Thoracic aorta (tissue), 2 donors: ENCODE measurements at regions not wholly inside any gene's neighbourhood (a gene's known extent, or its start where the extent isn't known, plus 50 kb on each side); places are given as distances from the start of the nearest gene placed in this dataset.

ENCODE experiments used
- ATAC-seq: fragments of 150-250 bp; one replicate; pipeline ENCODE4 v1.8.0; 2017; ENCODE audit warnings: low read depth; ENCODE audit not compliant: insufficient number of reproducible peaks, low FRiP score
- DNase-seq: peaks from one replicate; pipeline ENCODE4 v3.0.0-alpha.2; 2020; ENCODE audit warnings: low spot score
- H3K27ac ChIP-seq, 2 donors: fragments of 200-600 bp; sonication (generic); 1 replicate in 1 of 2; 2 replicates in 1 of 2; pipeline ENCODE4 v1.5.1; 2016; ENCODE audit warnings: mild to moderate bottlenecking in 2 of 2, moderate library complexity in 2 of 2
- H3K27me3 ChIP-seq: fragments of 200-600 bp; sonication (generic); replicated peaks from 2 replicates; pipeline ENCODE4 v1.6.0; 2016; ENCODE audit warnings: mild to moderate bottlenecking; ENCODE audit not compliant: insufficient read depth
- H3K36me3 ChIP-seq: fragments of 200-600 bp; sonication (generic); one replicate; pipeline ENCODE4 v1.5.1; 2016
- H3K4me1 ChIP-seq, 2 donors: fragments of 200-600 bp; sonication (generic); 1 replicate in 1 of 2; 2 replicates in 1 of 2; pipeline versions ENCODE4 v1.5.1 to v1.6.0; 2016; ENCODE audit warnings: low read depth in 2 of 2, mild to moderate bottlenecking in 1 of 2; ENCODE audit not compliant: control insufficient read depth in 1 of 2
- H3K4me3 ChIP-seq: fragments of 200-600 bp; sonication (generic); 2 replicates; pipeline ENCODE4 v1.5.1; 2016; ENCODE audit warnings: mild to moderate bottlenecking
- H3K9me3 ChIP-seq: fragments of 200-600 bp; sonication (generic); 2 replicates; pipeline ENCODE4 v1.5.1; 2016
- CTCF ChIP-seq: fragments of 200-600 bp; sonication (generic); IDR thresholded peaks from one replicate; pipeline ENCODE4 v1.5.1; 2019; ENCODE audit warnings: antibody characterized with exemption

DNA sequence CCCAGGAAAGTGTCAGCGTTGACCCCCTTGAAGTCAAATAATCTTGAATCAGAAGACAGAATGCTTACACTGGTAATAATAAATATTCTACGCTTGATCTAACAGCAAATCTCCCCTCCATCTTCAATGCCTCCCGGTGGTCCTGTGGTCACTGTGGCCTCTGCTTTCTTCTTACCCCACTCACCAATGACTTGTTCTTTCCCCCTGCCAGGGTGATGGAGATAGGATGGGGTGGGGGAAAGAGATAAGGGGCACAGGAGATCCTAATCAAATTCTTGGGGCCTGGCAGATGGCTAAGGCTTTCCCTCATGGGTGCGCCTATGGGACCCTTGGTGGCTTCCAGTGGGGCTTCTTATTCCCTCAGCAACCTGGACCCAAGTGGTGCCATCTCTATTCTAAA is 152.6 kb upstream of the EGFLAM start:
- TF ChIP-seq CTCF = no peak
- Histone ChIP-seq H3K27ac (no peak overlapping the region), H3K4me1 (no peaks in the 10 kb centered on the region), H3K36me3 (no peaks in the 10 kb centered on the region), H3K27me3 (no peaks in the 10 kb centered on the region), H3K9me3 (no peaks in the 10 kb centered on the region), H3K4me3 (no peak overlapping the region)
- DNase-seq (no peak), ATAC-seq (no peak)

- DNase-seq = no peak
These were observed 153.2 kb upstream of the EGFLAM start for GRCh38 chr5:38105231-38105570.

GRCh38 chr5:38104497-38105230 is 153.7 kb upstream of the EGFLAM start:
- ATAC-seq = no peak
- no peaks in the 10 kb centered on the region for H3K9me3 ChIP-seq

More at GRCh38 chr5:38105231-38105570, 153.2 kb upstream of the EGFLAM start:
- Histone ChIP-seq H3K27ac (no peak overlapping the region), H3K4me1 (no peaks in the 10 kb centered on the region), H3K9me3 (no peaks in the 10 kb centered on the region), H3K4me3 (no peak overlapping the region), H3K27me3 (no peaks in the 10 kb centered on the region), H3K36me3 (no peaks in the 10 kb centered on the region)
- no peak for TF ChIP-seq CTCF
- no peak for ATAC-seq

GRCh38 chr5:38101897-38102296 is 156.5 kb upstream of the EGFLAM start:
- no peak overlapping the region for H3K27ac ChIP-seq
- H3K36me3 ChIP-seq = no peaks in the 10 kb centered on the region
- H3K27me3 ChIP-seq = no peaks in the 10 kb centered on the region
- no peaks in the 10 kb centered on the region for H3K9me3 ChIP-seq
- DNase-seq (no peak), ATAC-seq (no peak)
- TF ChIP-seq CTCF = no peak
- no peaks in the 10 kb centered on the region for H3K4me1 ChIP-seq
- no peak overlapping the region for H3K4me3 ChIP-seq

More at GRCh38 chr5:38104497-38105230, 153.7 kb upstream of the EGFLAM start:
- TF ChIP-seq CTCF = no peak
- Histone ChIP-seq H3K4me1 (no peaks in the 10 kb centered on the region), H3K27me3 (no peaks in the 10 kb centered on the region), H3K4me3 (no peak overlapping the region), H3K27ac (no peak overlapping the region), H3K36me3 (no peaks in the 10 kb centered on the region)
- DNase-seq = no peak

- ATAC-seq = no peak
- H3K4me1 ChIP-seq = no peaks in the 10 kb centered on the region
- no peaks in the 10 kb centered on the region for H3K27me3 ChIP-seq
- H3K4me3 ChIP-seq = no peak overlapping the region
- TF ChIP-seq CTCF = no peak
- H3K9me3 ChIP-seq = no peaks in the 10 kb centered on the region
- H3K27ac ChIP-seq = no peak overlapping the region
- no peaks in the 10 kb centered on the region for H3K36me3 ChIP-seq
- DNase-seq = no peak
These were observed 158.9 kb upstream of the EGFLAM start for GRCh38 chr5:38099205-38100168.
